Trophoblast cell (in vitro differentiated cells and primary cell): ENCODE measurements at regions not wholly inside any gene's neighbourhood (a gene's known extent, or its start where the extent isn't known, plus 50 kb on each side); places are given as distances from the start of the nearest gene placed in this dataset.
"Not testable (repeated sequence)": the region's sequence is repeated elsewhere in the genome, so short reads cannot be mapped to it uniquely, and the experiment has no call there.

ENCODE experiments used
- DNase-seq, 2 donors: peaks; one replicate each; pipeline ENCODE4 v3.0.0-alpha.2; 2016
- H2AFZ ChIP-seq: 2 replicates; pipeline ENCODE4 v1.6.1; 2013; ENCODE audit warnings: low read length, moderate library complexity, mild to moderate bottlenecking; ENCODE audit not compliant: insufficient read depth, poor library complexity
- H2AK5ac ChIP-seq: 2 replicates; pipeline ENCODE4 v1.6.1; 2013; ENCODE audit warnings: mild to moderate bottlenecking, low read length
- H2BK120ac ChIP-seq: 2 replicates; pipeline ENCODE4 v1.6.1; 2013; ENCODE audit warnings: low read length, mild to moderate bottlenecking, moderate library complexity; ENCODE audit not compliant: insufficient read depth, poor library complexity
- H2BK12ac ChIP-seq: 2 replicates; pipeline ENCODE4 v1.6.1; 2013; ENCODE audit warnings: mild to moderate bottlenecking, low read length, moderate library complexity
- H2BK5ac ChIP-seq: 2 replicates; pipeline ENCODE4 v1.6.1; 2013; ENCODE audit warnings: low read length, low read depth, moderate library complexity, mild to moderate bottlenecking; ENCODE audit not compliant: poor library complexity
- H3K14ac ChIP-seq: 2 replicates; pipeline ENCODE4 v1.6.1; 2013; ENCODE audit warnings: mild to moderate bottlenecking, low read length
- H3K18ac ChIP-seq: 2 replicates; pipeline ENCODE4 v1.6.1; 2013; ENCODE audit warnings: mild to moderate bottlenecking, low read length
- H3K23ac ChIP-seq: 2 replicates; pipeline ENCODE4 v1.6.1; 2013; ENCODE audit warnings: low read length
- H3K27ac ChIP-seq: 2 replicates; pipeline ENCODE4 v1.5.1; 2013; ENCODE audit warnings: low read depth, mild to moderate bottlenecking, inconsistent platforms, low read length, moderate library complexity
- H3K27me3 ChIP-seq: 2 replicates; pipeline ENCODE4 v1.6.1; 2013; ENCODE audit warnings: inconsistent platforms, mild to moderate bottlenecking, low read length, moderate library complexity; ENCODE audit not compliant: insufficient read depth
- H3K36me3 ChIP-seq, 2 experiments: 1 replicate in 1 of 2; 2 replicates in 1 of 2; pipeline ENCODE4 v1.6.1; 2013; ENCODE audit warnings: low read length in 2 of 2, mild to moderate bottlenecking in 2 of 2, moderate library complexity in 1 of 2; ENCODE audit not compliant: insufficient read depth in 2 of 2, control insufficient read depth in 1 of 2
- H3K4ac ChIP-seq: 2 replicates; pipeline ENCODE4 v1.6.1; 2013; ENCODE audit warnings: low read depth, mild to moderate bottlenecking, low read length, moderate library complexity
- H3K4me1 ChIP-seq, 2 experiments: 1 replicate in 1 of 2; 2 replicates in 1 of 2; pipeline ENCODE4 v1.6.1; 2013; ENCODE audit warnings: low read length in 2 of 2, mild to moderate bottlenecking in 2 of 2, moderate library complexity in 1 of 2; ENCODE audit not compliant: insufficient read depth in 2 of 2, control insufficient read depth in 1 of 2
- H3K4me2 ChIP-seq: 2 replicates; pipeline ENCODE4 v1.6.1; 2013; ENCODE audit warnings: inconsistent platforms, mild to moderate bottlenecking, low read length, moderate library complexity
- H3K4me3 ChIP-seq: 2 replicates; pipeline ENCODE4 v1.5.1; 2013; ENCODE audit warnings: mild to moderate bottlenecking, low read depth, low read length, inconsistent platforms
- H3K79me1 ChIP-seq: one replicate; pipeline ENCODE4 v1.6.1; 2013; ENCODE audit warnings: low read length
- H3K79me2 ChIP-seq: 2 replicates; pipeline ENCODE4 v1.6.1; 2013; ENCODE audit warnings: low read length, mild to moderate bottlenecking; ENCODE audit not compliant: control insufficient read depth, insufficient read depth, poor library complexity
- H3K9ac ChIP-seq: 2 replicates; pipeline ENCODE4 v1.6.1; 2013; ENCODE audit warnings: mild to moderate bottlenecking, low read length
- H3K9me3 ChIP-seq: 2 replicates; pipeline ENCODE4 v1.6.1; 2013; ENCODE audit warnings: low read depth, mild to moderate bottlenecking, control low read depth, inconsistent platforms, low read length; ENCODE audit not compliant: insufficient read depth
- H4K12ac ChIP-seq: 2 replicates; pipeline ENCODE4 v1.6.1; 2013; ENCODE audit warnings: low read depth, mild to moderate bottlenecking, low read length, moderate library complexity
- H4K8ac ChIP-seq: 2 replicates; pipeline ENCODE4 v1.6.1; 2013; ENCODE audit warnings: low read depth, mild to moderate bottlenecking, low read length, moderate library complexity
- H4K91ac ChIP-seq: one replicate; pipeline ENCODE4 v1.6.1; 2013; ENCODE audit warnings: low read depth, mild to moderate bottlenecking, low read length, moderate library complexity
- WGBS: extraction: QIAGEN DNeasy Blood & Tissue Kit; methylation state at CpG from one replicate; pipeline ENCODE4 v1.1.7; 2013; ENCODE audit warnings: missing lambda C conversion rate; ENCODE audit not compliant: insufficient read length, insufficient coverage; ENCODE audit errors: extremely low coverage; 5-methylcytosine and 5-hydroxymethylcytosine counted together

- H3K9me3 ChIP-seq, H3K4me3 ChIP-seq, H3K18ac ChIP-seq, H3K27ac ChIP-seq, H2BK5ac ChIP-seq, H4K12ac ChIP-seq, H3K36me3 ChIP-seq, H2AFZ ChIP-seq, H3K27me3 ChIP-seq, H4K91ac ChIP-seq, H3K14ac ChIP-seq, H3K4ac ChIP-seq, H3K23ac ChIP-seq, H2BK12ac ChIP-seq, H3K79me1 ChIP-seq, H2BK120ac ChIP-seq, H2AK5ac ChIP-seq, H3K4me1 ChIP-seq, H3K79me2 ChIP-seq, H3K4me2 ChIP-seq, H3K9ac ChIP-seq, H4K8ac ChIP-seq: not testable (repeated sequence)
- peak in 1 of 2 donors; percentile 27 for DNase-seq
- WGBS: no CpG with 5 or more reads among the region's 6 CpGs
These were observed 52.2 kb upstream of the DEFB108B start for GRCh38 chr11:71780771-71781170.

DNA sequence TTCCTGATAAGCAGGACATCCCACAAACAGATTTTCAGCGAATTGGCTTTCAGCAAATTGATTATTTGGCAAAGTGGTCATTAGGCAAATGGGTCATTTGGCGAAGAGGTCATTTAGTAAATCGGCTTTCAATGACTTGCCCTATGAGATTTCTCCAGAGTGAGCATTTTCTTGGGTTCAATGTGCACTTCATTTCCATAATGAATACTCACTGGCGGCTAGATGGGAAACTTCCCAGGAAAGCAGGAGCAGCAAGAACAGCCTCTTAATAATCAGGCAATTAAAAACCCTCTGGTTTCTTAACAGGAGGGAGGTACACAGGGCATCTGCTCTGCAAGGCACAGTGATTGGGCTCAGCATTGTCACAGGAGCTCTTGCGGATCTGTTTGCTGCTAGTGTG lies 51.5 kb upstream of the DEFB108B start:
- H3K9me3 ChIP-seq, H3K23ac ChIP-seq, H2BK120ac ChIP-seq, H3K4me1 ChIP-seq, DNase-seq, H2BK5ac ChIP-seq, H3K4me2 ChIP-seq, H4K8ac ChIP-seq, H3K27me3 ChIP-seq, H4K91ac ChIP-seq, H3K4me3 ChIP-seq, H3K18ac ChIP-seq, H3K79me1 ChIP-seq, H3K79me2 ChIP-seq, H2AFZ ChIP-seq, H4K12ac ChIP-seq, H3K4ac ChIP-seq, H2AK5ac ChIP-seq, H3K9ac ChIP-seq, H3K27ac ChIP-seq, H2BK12ac ChIP-seq, H3K14ac ChIP-seq, H3K36me3 ChIP-seq: not testable (repeated sequence)
- no CpG with 5 or more reads among the region's 5 CpGs for WGBS

DNA sequence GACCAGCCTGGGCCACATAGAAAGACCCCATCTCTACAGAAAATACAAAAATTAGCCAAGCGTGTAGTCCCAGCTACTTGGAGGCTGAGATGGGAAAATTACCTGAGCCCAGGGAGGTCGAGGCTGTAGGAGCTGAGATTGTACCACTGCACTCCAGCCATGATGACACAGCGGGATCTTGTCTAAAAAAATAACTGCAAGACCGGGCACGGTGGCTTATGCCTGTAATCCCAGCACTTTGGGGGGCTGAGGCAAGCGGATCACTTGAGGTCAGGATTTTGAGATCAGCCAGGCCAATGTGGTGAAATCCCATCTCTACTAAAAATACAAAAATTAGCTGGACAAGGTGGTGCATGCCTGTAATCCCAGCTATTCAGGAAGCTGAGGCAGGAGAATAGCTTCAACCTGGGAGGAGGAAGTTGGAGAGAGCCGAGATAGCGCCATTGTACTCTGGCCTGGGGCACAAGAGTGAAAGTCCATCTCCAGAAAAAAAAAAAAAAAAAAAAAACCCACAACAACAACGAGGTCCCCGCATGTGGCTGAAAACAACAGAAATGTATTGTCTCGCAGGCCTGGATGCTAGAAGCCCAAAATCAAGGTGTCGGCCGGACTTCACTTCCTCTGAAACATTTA lies 50.7 kb upstream of the DEFB108B start:
- H3K36me3 ChIP-seq, H4K12ac ChIP-seq, H3K4me1 ChIP-seq, H3K27ac ChIP-seq, H2AFZ ChIP-seq, H2BK120ac ChIP-seq, H3K9ac ChIP-seq, H3K4me3 ChIP-seq, H2BK5ac ChIP-seq, H3K27me3 ChIP-seq, H3K4me2 ChIP-seq, H4K8ac ChIP-seq, H3K23ac ChIP-seq, H2AK5ac ChIP-seq, H3K4ac ChIP-seq, H3K14ac ChIP-seq, H3K9me3 ChIP-seq, H3K79me1 ChIP-seq, H2BK12ac ChIP-seq, H3K79me2 ChIP-seq, H4K91ac ChIP-seq, H3K18ac ChIP-seq, DNase-seq: not testable (repeated sequence)
- WGBS: no CpG with 5 or more reads among the region's 13 CpGs

- DNase-seq: peak in 1 of 2 donors; percentile 12
- H2AK5ac ChIP-seq, H3K14ac ChIP-seq, H2BK5ac ChIP-seq, H3K4me3 ChIP-seq, H2BK120ac ChIP-seq, H3K23ac ChIP-seq, H3K27me3 ChIP-seq, H3K4me2 ChIP-seq, H3K79me1 ChIP-seq, H3K4ac ChIP-seq, H3K9ac ChIP-seq, H2AFZ ChIP-seq, H4K8ac ChIP-seq, H3K36me3 ChIP-seq, H3K18ac ChIP-seq, H2BK12ac ChIP-seq, H3K4me1 ChIP-seq, H3K9me3 ChIP-seq, H4K12ac ChIP-seq, H3K27ac ChIP-seq, H3K79me2 ChIP-seq, H4K91ac ChIP-seq: not testable (repeated sequence)
- no CpG with 5 or more reads among the region's 4 CpGs for WGBS
These were observed 49.8 kb upstream of the DEFB108B start for GRCh38 chr11:71783191-71783590.
